ENCODE measurements at regions not wholly inside any gene's neighbourhood (a gene's known extent, or its start where the extent isn't known, plus 50 kb on each side); places are given as distances from the start of the nearest gene placed in this dataset.
"Not testable (repeated sequence)": the region's sequence is repeated elsewhere in the genome, so short reads cannot be mapped to it uniquely, and the experiment has no call there.

GRCh38 chr13:59398661-59399060 is 765.1 kb downstream of the DIAPH3 start:
- Histone ChIP-seq H3K79me2 (ENCODE audit: insufficient read depth, low read length) (no peaks in the 10 kb centered on the region), H3F3A (ENCODE audit: low read depth) (no peaks in the 10 kb centered on the region), H4K20me1 (ENCODE audit: insufficient read depth, low read length, poor library complexity, severe bottlenecking) (no peaks in the 10 kb centered on the region), H3K9me2 (replicated peaks; ENCODE audit: low read depth, low read length) (no peaks in the 10 kb centered on the region), H3K36me3 (ENCODE audit: insufficient read depth, low read length) (no peaks in the 10 kb centered on the region), H3K4me2 (ENCODE audit: low read depth, low read length, poor library complexity, severe bottlenecking) (no peak overlapping the region), H3K4me1 (ENCODE audit: insufficient read depth, low read length, poor library complexity, severe bottlenecking) (no peaks in the 10 kb centered on the region), H3K9me3 (ENCODE audit: insufficient read depth, low read depth, low read length) (no peaks in the 10 kb centered on the region), H2AFZ (ENCODE audit: low read length) (no peak overlapping the region), H3K27me3 (ENCODE audit: insufficient read depth, low read length, poor library complexity, severe bottlenecking) (no peaks in the 10 kb centered on the region), H3K4me3 (ENCODE audit: low read length, poor library complexity, severe bottlenecking) (no peak overlapping the region), H3K9ac (ENCODE audit: low read depth, low read length, poor library complexity, severe bottlenecking) (no peak overlapping the region)
- TF ChIP-seq EZH2phosphoT487 (IDR thresholded peaks at IDR 0.05; ENCODE audit: borderline replicate concordance) = no peak
- TF ChIP-seq CTCF (conservative IDR thresholded peaks at IDR 0.05; ENCODE audit: low read length) = no peak

- H3K36me3 ChIP-seq (ENCODE audit: insufficient read depth, low read length) = no peaks in the 10 kb centered on the region
- H3K4me3 ChIP-seq (ENCODE audit: low read length, poor library complexity, severe bottlenecking) = no peak overlapping the region
- no peaks in the 10 kb centered on the region for H3K79me2 ChIP-seq (ENCODE audit: insufficient read depth, low read length)
- no peaks in the 10 kb centered on the region for H3K27me3 ChIP-seq (ENCODE audit: insufficient read depth, low read length, poor library complexity, severe bottlenecking)
- H2AFZ ChIP-seq (ENCODE audit: low read length) = no peak overlapping the region
- H3K4me2 ChIP-seq (ENCODE audit: low read depth, low read length, poor library complexity, severe bottlenecking) = no peak overlapping the region
- no peaks in the 10 kb centered on the region for H3K4me1 ChIP-seq (ENCODE audit: insufficient read depth, low read length, poor library complexity, severe bottlenecking)
- H3K9ac ChIP-seq (ENCODE audit: low read depth, low read length, poor library complexity, severe bottlenecking) = no peak overlapping the region
- TF ChIP-seq CTCF (conservative IDR thresholded peaks at IDR 0.05; ENCODE audit: low read length) (no peak), EZH2phosphoT487 (IDR thresholded peaks at IDR 0.05; ENCODE audit: borderline replicate concordance) (no peak)
- no peaks in the 10 kb centered on the region for H3K9me2 ChIP-seq (replicated peaks; ENCODE audit: low read depth, low read length)
- no peaks in the 10 kb centered on the region for H3K9me3 ChIP-seq (ENCODE audit: insufficient read depth, low read depth, low read length)
- no peaks in the 10 kb centered on the region for H4K20me1 ChIP-seq (ENCODE audit: insufficient read depth, low read length, poor library complexity, severe bottlenecking)
- no peaks in the 10 kb centered on the region for H3F3A ChIP-seq (ENCODE audit: low read depth)
These were observed 764.2 kb downstream of the DIAPH3 start for GRCh38 chr13:59399513-59399912.

- no peaks in the 10 kb centered on the region for H3K4me1 ChIP-seq (ENCODE audit: insufficient read depth, low read length, poor library complexity, severe bottlenecking)
- no peaks in the 10 kb centered on the region for H3K27me3 ChIP-seq (ENCODE audit: insufficient read depth, low read length, poor library complexity, severe bottlenecking)
- H3K9me2 ChIP-seq (replicated peaks; ENCODE audit: low read depth, low read length) = no peaks in the 10 kb centered on the region
- no peaks in the 10 kb centered on the region for H3K36me3 ChIP-seq (ENCODE audit: insufficient read depth, low read length)
- no peak overlapping the region for H3K9ac ChIP-seq (ENCODE audit: low read depth, low read length, poor library complexity, severe bottlenecking)
- no peaks in the 10 kb centered on the region for H3F3A ChIP-seq (ENCODE audit: low read depth)
- H3K9me3 ChIP-seq (ENCODE audit: insufficient read depth, low read depth, low read length) = peaks cover 19% of the 10 kb centered on the region; the same call in 1 of the 2 replicates
- no peak for TF ChIP-seq CTCF (conservative IDR thresholded peaks at IDR 0.05; ENCODE audit: low read length)
- TF ChIP-seq EZH2phosphoT487 (IDR thresholded peaks at IDR 0.05; ENCODE audit: borderline replicate concordance) = no peak
- H3K4me2 ChIP-seq (ENCODE audit: low read depth, low read length, poor library complexity, severe bottlenecking) = no peak overlapping the region
- no peak overlapping the region for H3K4me3 ChIP-seq (ENCODE audit: low read length, poor library complexity, severe bottlenecking)
- H3K79me2 ChIP-seq (ENCODE audit: insufficient read depth, low read length) = no peaks in the 10 kb centered on the region
- H4K20me1 ChIP-seq (ENCODE audit: insufficient read depth, low read length, poor library complexity, severe bottlenecking) = no peaks in the 10 kb centered on the region
- H2AFZ ChIP-seq (ENCODE audit: low read length) = no peak overlapping the region
These were observed 759.4 kb downstream of the DIAPH3 start for GRCh38 chr13:59404331-59404730.

- H3K4me2 ChIP-seq (ENCODE audit: low read depth, low read length, poor library complexity, severe bottlenecking); H3K4me3 ChIP-seq (ENCODE audit: low read length, poor library complexity, severe bottlenecking); H4K20me1 ChIP-seq (ENCODE audit: insufficient read depth, low read length, poor library complexity, severe bottlenecking); H3F3A ChIP-seq (ENCODE audit: low read depth); H3K36me3 ChIP-seq (ENCODE audit: insufficient read depth, low read length); H3K79me2 ChIP-seq (ENCODE audit: insufficient read depth, low read length); H3K4me1 ChIP-seq (ENCODE audit: insufficient read depth, low read length, poor library complexity, severe bottlenecking); H3K9ac ChIP-seq (ENCODE audit: low read depth, low read length, poor library complexity, severe bottlenecking); H2AFZ ChIP-seq (ENCODE audit: low read length); H3K27me3 ChIP-seq (ENCODE audit: insufficient read depth, low read length, poor library complexity, severe bottlenecking); H3K9me2 ChIP-seq (replicated peaks; ENCODE audit: low read depth, low read length): not testable (repeated sequence)
- peaks cover 19% of the 10 kb centered on the region; the same call in 1 of the 2 replicates for H3K9me3 ChIP-seq (ENCODE audit: insufficient read depth, low read depth, low read length)
These were observed 756.5 kb downstream of the DIAPH3 start for GRCh38 chr13:59407251-59407650.
